ENCODE measurements at regions not wholly inside any gene's neighbourhood (a gene's known extent, or its start where the extent isn't known, plus 50 kb on each side); places are given as distances from the start of the nearest gene placed in this dataset.

DNA sequence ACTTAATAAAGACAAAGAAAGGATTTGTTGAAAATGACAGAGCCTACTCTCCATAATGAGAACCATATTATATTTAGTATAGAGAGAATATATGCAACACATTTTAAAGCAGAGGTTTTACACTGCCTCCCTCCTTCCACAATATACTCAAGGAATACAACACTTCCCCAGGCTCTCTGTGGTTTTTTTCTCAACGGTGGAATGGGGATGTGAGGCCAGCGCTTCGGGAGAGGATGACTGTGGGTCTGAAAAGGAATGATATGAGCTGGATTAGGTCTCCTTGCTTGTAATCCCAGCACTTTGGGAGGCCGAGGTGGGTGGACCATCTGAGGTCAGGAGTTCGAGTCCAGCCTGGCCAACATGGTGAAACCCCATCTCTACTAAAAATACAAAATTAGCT, 348.7 kb upstream of the KLF3 start:
- ATAC-seq (ENCODE audit: low read depth) = no peak
- WGBS (ENCODE audit: insufficient coverage) = no CpG with 5 or more reads among the region's 5 CpGs
- ChIA-PET CTCF (interaction anchor here (0.5 to 2.2 kb wide), 4 partner anchors 44 to 547 kb away, joined by 3 to 7 read pairs (median 4); no protein-coding TSS in a partner anchor), POLR2A (no interaction called here)
- Histone ChIP-seq H3K27ac (ENCODE audit: low read length in 2 of 2) (no peak overlapping the region), H3K9ac (ENCODE audit: low read length) (no peak overlapping the region), H3K79me2 (ENCODE audit: control insufficient read depth, insufficient read depth, low read length) (no peaks in the 10 kb centered on the region), H3K4me1 (ENCODE audit: control insufficient read depth in 2 of 2, insufficient read depth in 2 of 2, low read length in 2 of 2) (peaks cover 22 to 34% of the 10 kb centered on the region in 2 donors), H2AFZ (ENCODE audit: insufficient read depth, low read depth, low read length, poor library complexity, severe bottlenecking) (no peak overlapping the region), H3K27me3 (replicated peaks in 1 of 4; ENCODE audit: control extremely low read depth in 1 of 4, control insufficient read depth in 3 of 4, insufficient read depth in 4 of 4, low read length in 3 of 4) (no peaks in the 10 kb centered on the region), H4K20me1 (ENCODE audit: control insufficient read depth, insufficient read depth, low read length, poor library complexity, severe bottlenecking) (no peaks in the 10 kb centered on the region), H3K36me3 (replicated peaks in 1 of 2; ENCODE audit: control extremely low read depth in 1 of 2, control insufficient read depth in 1 of 2, extremely low read depth in 1 of 2, insufficient read depth in 2 of 2, low read length in 1 of 2) (no peaks in the 10 kb centered on the region), H3K4me3 (ENCODE audit: control extremely low read depth in 1 of 5, extremely low read depth in 1 of 5, insufficient read depth in 1 of 5, low read depth in 2 of 5, low read length in 4 of 5) (no peak overlapping the region), H3K9me3 (ENCODE audit: control extremely low read depth in 1 of 3, control insufficient read depth in 2 of 3, insufficient read depth in 1 of 3, low read length in 2 of 3) (no peaks in the 10 kb centered on the region), H3K4me2 (replicated peaks; ENCODE audit: low read depth, low read length, poor library complexity, severe bottlenecking) (no peak overlapping the region)
- DNase-seq = no peak
- no peak overlapping the region for H3K27ac Mint-ChIP-seq
- TF ChIP-seq CTCF (IDR thresholded peaks at IDR 0.05) = no peak
- TF ChIP-seq EZH2 (IDR thresholded peaks at IDR 0.05; ENCODE audit: borderline replicate concordance, insufficient read depth, low read depth, low read length, poor library complexity, severe bottlenecking) = no peak
- intact Hi-C loops (cut with micrococcal nuclease) = loop anchor here (5.0 to 10.0 kb wide), 5 partner anchors 340 to 1142 kb away; partner anchors contain the start of genes LIAS, RELL1, RPL9 and TLR1
- no peaks in the 10 kb centered on the region for H3K9me3 Mint-ChIP-seq (ENCODE audit: insufficient read depth)
- peaks cover 35% of the 10 kb centered on the region for H3K4me1 Mint-ChIP-seq
- no peaks in the 10 kb centered on the region for H3K27me3 Mint-ChIP-seq
- H3K4me3 Mint-ChIP-seq = no peak overlapping the region

DNA sequence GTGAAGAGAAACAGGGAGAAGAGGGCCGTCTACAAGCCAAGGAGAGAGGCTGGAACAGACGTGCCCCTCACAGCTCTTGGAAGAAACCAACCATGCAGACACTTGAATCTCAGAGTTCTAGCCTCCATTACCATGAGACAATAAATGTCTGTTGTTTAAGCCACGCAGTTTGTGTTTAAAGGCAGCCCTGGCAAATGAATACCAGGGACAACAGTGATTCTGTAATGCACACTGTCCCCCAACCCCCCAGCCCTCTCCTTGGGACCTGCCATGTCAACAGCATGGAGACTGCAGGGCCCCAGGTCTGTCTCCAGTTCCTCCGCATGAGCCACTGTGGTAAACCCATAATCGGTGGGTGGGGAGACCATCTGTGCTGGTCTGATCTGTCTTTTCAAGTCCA, 348.0 kb upstream of the KLF3 start:
- Histone ChIP-seq H3K79me2 (ENCODE audit: control insufficient read depth, insufficient read depth, low read length) (no peaks in the 10 kb centered on the region), H3K4me2 (replicated peaks; ENCODE audit: low read depth, low read length, poor library complexity, severe bottlenecking) (no peak overlapping the region), H3K36me3 (replicated peaks in 1 of 2; ENCODE audit: control extremely low read depth in 1 of 2, control insufficient read depth in 1 of 2, extremely low read depth in 1 of 2, insufficient read depth in 2 of 2, low read length in 1 of 2) (no peaks in the 10 kb centered on the region), H4K20me1 (ENCODE audit: control insufficient read depth, insufficient read depth, low read length, poor library complexity, severe bottlenecking) (no peaks in the 10 kb centered on the region), H3K27ac (ENCODE audit: low read length in 2 of 2) (no peak overlapping the region), H3K9me3 (ENCODE audit: control extremely low read depth in 1 of 3, control insufficient read depth in 2 of 3, insufficient read depth in 1 of 3, low read length in 2 of 3) (no peaks in the 10 kb centered on the region), H3K4me1 (ENCODE audit: control insufficient read depth in 2 of 2, insufficient read depth in 2 of 2, low read length in 2 of 2) (peaks cover 16 to 27% of the 10 kb centered on the region in 2 donors), H3K4me3 (ENCODE audit: control extremely low read depth in 1 of 5, extremely low read depth in 1 of 5, insufficient read depth in 1 of 5, low read depth in 2 of 5, low read length in 4 of 5) (no peak overlapping the region), H2AFZ (ENCODE audit: insufficient read depth, low read depth, low read length, poor library complexity, severe bottlenecking) (no peak overlapping the region), H3K9ac (ENCODE audit: low read length) (no peak overlapping the region), H3K27me3 (replicated peaks in 1 of 4; ENCODE audit: control extremely low read depth in 1 of 4, control insufficient read depth in 3 of 4, insufficient read depth in 4 of 4, low read length in 3 of 4) (no peaks in the 10 kb centered on the region)
- H3K9me3 Mint-ChIP-seq (ENCODE audit: insufficient read depth) = no peaks in the 10 kb centered on the region
- 96% methylated on average over 5 of the region's 5 CpGs for WGBS (ENCODE audit: insufficient coverage)
- TF ChIP-seq CTCF (IDR thresholded peaks at IDR 0.05) = no peak
- no peak for TF ChIP-seq EZH2 (IDR thresholded peaks at IDR 0.05; ENCODE audit: borderline replicate concordance, insufficient read depth, low read depth, low read length, poor library complexity, severe bottlenecking)
- ATAC-seq (ENCODE audit: low read depth) = no peak
- no peak overlapping the region for H3K27ac Mint-ChIP-seq
- peaks cover 33% of the 10 kb centered on the region for H3K4me1 Mint-ChIP-seq
- no peak for DNase-seq
- no peak overlapping the region for H3K4me3 Mint-ChIP-seq
- ChIA-PET CTCF (interaction anchor here (2.2 to 9.5 kb wide), 2 partner anchors 359 to 361 kb away, joined by 7 to 109 read pairs; no protein-coding TSS in a partner anchor), POLR2A (no interaction called here)
- intact Hi-C loops (cut with micrococcal nuclease) = loop anchor here (5.0 to 10.0 kb wide), 5 partner anchors 341 to 1141 kb away; partner anchors contain the start of genes LIAS, RELL1, RPL9 and TLR1
- no peaks in the 10 kb centered on the region for H3K27me3 Mint-ChIP-seq

Measured in B cell (primary cell).